Prostate gland (tissue), 2 donors: ENCODE measurements at regions not wholly inside any gene's neighbourhood (a gene's known extent, or its start where the extent isn't known, plus 50 kb on each side); places are given as distances from the start of the nearest gene placed in this dataset.
"Not testable (repeated sequence)": the region's sequence is repeated elsewhere in the genome, so short reads cannot be mapped to it uniquely, and the experiment has no call there.

Source experiments
- DNase-seq: peaks from one replicate; pipeline ENCODE4 v3.0.0-alpha.2; 2019; ENCODE audit warnings: low spot score
- H3K27ac ChIP-seq, 2 donors: fragments of 200-600 bp; sonication (generic); 2 replicates each; pipeline ENCODE4 v1.5.1; 2017 to 2019
- H3K27me3 ChIP-seq: fragments of 200-600 bp; sonication (generic); replicated peaks from 2 replicates; pipeline ENCODE4 v1.5.1; 2019; ENCODE audit not compliant: insufficient read depth
- H3K36me3 ChIP-seq, 2 donors: fragments of 200-600 bp; sonication (generic); 1 replicate in 1 of 2; 2 replicates in 1 of 2; pipeline versions ENCODE4 v1.5.1 to v1.8.1; 2017 to 2019
- H3K4me1 ChIP-seq: fragments of 200-600 bp; sonication (generic); replicated peaks from 2 replicates; pipeline ENCODE4 v1.5.1; 2019
- H3K4me3 ChIP-seq, 2 donors: fragments of 200-600 bp; sonication (generic); 2 replicates each; pipeline ENCODE4 v1.5.1; 2017 to 2019
- H3K9me3 ChIP-seq: fragments of 200-600 bp; sonication (generic); 2 replicates; pipeline ENCODE4 v1.5.1; 2017
- WGBS: methylation state at CpG from one replicate; pipeline ENCODE4 v1.1.5; 2018; 5-methylcytosine and 5-hydroxymethylcytosine counted together
- intact Hi-C: fragments of 100-400 bp; cut with DNase I; formaldehyde crosslinking; loops from one replicate; pipeline ENCODE4 v1.14.2; 2022

DNA sequence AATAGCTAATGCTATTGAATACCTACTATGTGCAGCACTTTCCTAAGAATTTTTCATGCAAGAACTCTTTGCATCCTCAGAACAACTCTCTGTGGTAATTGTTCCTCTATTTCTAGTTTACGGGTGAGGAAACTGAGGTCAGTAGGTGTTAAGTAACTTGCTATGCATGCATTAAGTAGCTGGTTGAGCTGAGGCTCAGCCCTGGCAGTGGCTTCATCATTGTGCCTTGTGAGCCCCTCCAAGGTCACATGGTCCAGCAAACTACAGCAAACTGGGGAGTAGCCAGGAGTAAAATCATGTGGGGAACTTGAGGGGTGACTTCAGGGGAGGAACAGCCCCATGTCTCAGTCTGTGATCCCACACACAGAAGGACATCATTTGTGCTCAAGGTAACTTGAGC, 365.2 kb downstream of the BCL2L11 start:
- H3K4me1 ChIP-seq, intact Hi-C loops, H3K4me3 ChIP-seq, DNase-seq, H3K27ac ChIP-seq, H3K27me3 ChIP-seq, H3K36me3 ChIP-seq, H3K9me3 ChIP-seq: not testable (repeated sequence)
- 100% methylated on average over 1 of the region's 1 CpG for WGBS

DNA sequence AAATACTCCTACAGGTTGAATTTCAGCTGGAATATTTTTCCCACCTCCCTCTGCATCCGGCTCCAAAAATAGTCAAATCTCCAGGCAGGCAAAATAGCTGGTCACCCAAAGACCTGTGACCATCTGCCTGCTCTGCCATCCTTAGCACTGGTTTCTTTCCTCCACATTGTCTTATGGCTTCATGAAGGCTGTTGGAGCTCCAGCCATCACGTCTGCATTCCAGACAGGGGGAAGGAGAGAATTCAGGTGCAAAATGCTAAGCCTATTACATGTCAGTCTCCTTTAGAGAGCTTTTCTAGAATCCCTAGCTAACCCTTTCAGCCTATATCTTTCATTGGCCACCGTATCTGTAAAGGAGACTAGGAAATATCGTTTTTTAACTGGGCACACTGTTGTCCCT, 367.7 kb downstream of the BCL2L11 start:
- WGBS, result 99% methylated on average over 4 of the region's 4 CpGs
- H3K27me3 ChIP-seq, DNase-seq, intact Hi-C loops, H3K36me3 ChIP-seq, H3K4me3 ChIP-seq, H3K4me1 ChIP-seq, H3K9me3 ChIP-seq, H3K27ac ChIP-seq: not testable (repeated sequence)

DNA sequence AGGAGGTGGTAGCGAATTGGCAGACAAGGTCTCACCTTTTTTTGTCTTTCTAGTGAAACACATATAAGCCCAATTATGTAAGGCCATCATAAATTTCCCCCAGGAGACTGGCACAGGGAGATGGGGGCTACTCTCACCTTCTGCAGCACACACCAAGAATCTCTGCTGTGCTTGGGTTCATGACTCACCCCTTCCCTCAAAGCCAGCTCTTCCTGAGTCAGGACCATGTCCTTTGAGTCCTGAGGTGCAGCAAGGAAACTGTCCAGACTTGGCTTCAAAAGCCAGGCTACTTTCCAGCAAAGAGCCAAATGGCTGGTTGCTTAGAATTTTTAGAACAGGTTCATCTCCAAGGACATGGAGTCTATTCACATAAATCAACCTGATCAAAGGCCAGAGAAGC, 368.7 kb downstream of the BCL2L11 start:
- DNase-seq, H3K4me3 ChIP-seq, intact Hi-C loops, H3K9me3 ChIP-seq, H3K4me1 ChIP-seq, H3K36me3 ChIP-seq, H3K27me3 ChIP-seq, H3K27ac ChIP-seq: not testable (repeated sequence)
- WGBS, result no CpG with 5 or more reads among the region's 1 CpG

DNA sequence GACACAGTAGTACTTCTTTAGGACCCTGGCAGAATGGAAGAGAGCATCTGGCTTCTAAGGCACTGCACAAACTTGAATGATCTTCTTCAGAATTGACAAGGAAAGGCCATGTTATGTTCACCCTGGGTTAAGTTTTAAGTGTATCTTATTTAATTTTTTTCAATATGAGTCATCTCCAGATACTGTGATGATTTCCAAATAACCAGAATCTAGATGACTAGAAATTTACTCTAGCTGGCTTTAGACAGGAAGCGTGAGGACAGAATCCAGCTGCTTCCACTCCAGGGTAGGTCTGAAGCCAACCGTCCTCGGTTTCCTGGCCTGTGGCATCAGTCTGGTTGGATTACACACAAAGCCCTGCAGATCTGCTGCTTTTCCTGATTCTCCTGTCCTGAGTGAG, 370.5 kb downstream of the BCL2L11 start:
- H3K27me3 ChIP-seq, H3K36me3 ChIP-seq, H3K27ac ChIP-seq, H3K9me3 ChIP-seq, intact Hi-C loops, H3K4me1 ChIP-seq, DNase-seq, H3K4me3 ChIP-seq: not testable (repeated sequence)
- no CpG with 5 or more reads among the region's 3 CpGs for WGBS

DNA sequence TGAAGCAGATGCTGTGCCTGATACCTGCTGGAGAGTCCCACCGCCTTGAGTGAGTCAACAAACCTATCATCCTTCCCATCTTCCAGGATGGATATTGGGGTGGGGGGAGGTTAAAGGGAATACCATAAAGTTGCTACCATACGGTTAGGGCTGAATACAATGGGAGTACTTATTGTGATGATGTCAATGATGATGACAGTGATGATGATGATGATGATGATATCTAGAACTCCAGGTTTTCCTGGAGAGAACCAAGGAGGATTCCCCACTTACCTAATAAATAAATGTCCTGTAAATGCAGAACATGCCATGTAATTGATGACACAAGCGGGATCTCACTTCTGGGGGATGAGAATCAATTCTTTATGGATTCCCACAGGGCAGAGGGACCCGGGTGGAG, 370.9 kb downstream of the BCL2L11 start:
- H3K9me3 ChIP-seq, H3K4me1 ChIP-seq, H3K27ac ChIP-seq, H3K27me3 ChIP-seq, intact Hi-C loops, DNase-seq, H3K36me3 ChIP-seq, H3K4me3 ChIP-seq: not testable (repeated sequence)
- 91% methylated on average over 4 of the region's 4 CpGs for WGBS

DNA sequence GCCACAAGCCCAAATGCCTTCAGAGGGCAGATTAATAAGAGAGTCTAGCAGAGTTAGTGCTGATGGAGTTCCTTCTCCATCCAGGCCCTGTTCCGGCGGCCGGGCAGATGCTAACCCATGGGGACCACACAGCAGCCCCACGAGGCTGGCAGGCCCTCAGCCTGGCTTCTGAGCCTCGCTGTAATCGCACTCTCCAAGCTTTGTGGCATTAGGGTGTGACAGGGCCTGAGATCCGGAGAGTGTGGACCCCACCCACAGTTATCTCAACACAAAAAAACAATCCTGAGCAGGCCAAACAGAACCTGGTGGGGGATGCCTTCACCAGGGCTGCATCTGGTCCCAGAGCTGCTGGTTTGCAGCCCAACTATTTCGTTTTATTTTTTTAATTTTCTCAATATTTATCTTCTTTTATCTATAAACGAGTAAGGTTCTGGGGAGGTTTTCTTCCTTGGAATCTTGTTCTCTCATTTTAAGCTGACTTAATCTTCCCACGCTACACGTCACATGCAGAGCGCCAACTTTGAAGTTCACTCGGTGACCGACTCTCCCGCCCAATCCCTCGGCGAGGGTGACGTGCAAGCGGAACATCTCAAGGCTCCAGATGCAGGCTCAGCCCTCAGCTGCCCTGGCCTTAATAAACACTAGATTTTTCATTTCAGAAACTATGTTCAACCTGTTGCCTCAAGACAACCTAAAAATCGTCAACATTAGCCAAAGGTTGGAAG, 372.4 kb downstream of the BCL2L11 start:
- H3K36me3 ChIP-seq, intact Hi-C loops, H3K27me3 ChIP-seq, H3K27ac ChIP-seq, DNase-seq, H3K4me1 ChIP-seq, H3K4me3 ChIP-seq, H3K9me3 ChIP-seq: not testable (repeated sequence)
- no CpG with 5 or more reads among the region's 20 CpGs for WGBS

DNA sequence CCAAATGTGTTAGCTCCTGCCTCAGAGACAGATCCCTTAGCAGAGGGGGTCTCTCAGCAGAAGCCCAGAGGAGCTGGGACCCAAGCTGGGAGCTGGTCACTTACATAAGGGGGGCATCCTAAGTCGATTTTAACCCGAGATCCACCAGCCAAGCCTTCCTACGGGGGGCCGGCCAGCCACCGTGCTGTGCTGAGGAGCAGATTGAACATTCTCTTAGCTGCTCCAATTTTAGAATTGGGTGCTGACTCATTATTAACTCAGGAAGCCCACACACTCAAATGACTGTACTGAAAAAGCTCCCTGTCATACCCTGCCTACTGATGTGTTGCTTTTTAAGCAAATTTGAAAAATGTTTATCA, 373.0 kb downstream of the BCL2L11 start:
- H3K27me3 ChIP-seq, H3K4me1 ChIP-seq, H3K27ac ChIP-seq, H3K36me3 ChIP-seq, H3K4me3 ChIP-seq, H3K9me3 ChIP-seq, intact Hi-C loops, DNase-seq: not testable (repeated sequence)
- 33% methylated on average over 5 of the region's 5 CpGs for WGBS

DNA sequence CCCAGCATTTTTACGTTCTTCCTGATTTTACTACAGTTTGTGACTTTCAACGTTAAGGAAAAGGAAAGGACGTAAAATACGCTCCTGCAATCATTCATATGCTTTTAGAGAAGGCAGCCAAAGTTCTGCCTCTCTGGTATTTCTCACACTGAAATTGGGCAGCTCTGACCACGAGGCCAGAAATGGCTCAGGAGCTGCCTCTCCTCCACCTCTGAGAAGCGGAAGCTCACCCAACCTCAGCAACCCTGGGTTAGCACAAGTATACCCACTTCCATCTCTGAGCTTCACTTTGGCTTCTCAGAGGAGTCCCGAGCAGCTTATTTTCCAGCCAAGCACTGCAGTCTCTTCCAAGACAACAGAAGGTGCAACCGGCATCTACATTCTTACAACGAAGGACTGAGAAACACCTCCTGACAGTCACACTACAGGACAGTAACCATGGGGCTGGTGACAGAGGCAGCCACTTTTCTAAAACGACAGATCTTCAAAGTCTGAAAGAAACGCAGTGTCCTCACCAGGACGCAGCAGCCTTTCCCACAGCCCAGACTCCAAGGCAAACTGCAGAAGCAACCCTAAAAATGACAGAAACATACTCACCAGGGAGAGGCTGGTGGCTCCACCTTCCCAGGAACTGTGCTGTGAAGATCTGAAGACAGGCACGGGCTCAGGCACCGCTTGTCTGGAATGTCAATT, 373.7 kb downstream of the BCL2L11 start:
- 6% methylated on average over 10 of the region's 14 CpGs for WGBS
- H3K27me3 ChIP-seq, intact Hi-C loops, H3K36me3 ChIP-seq, H3K4me3 ChIP-seq, H3K9me3 ChIP-seq, H3K4me1 ChIP-seq, H3K27ac ChIP-seq, DNase-seq: not testable (repeated sequence)

DNA sequence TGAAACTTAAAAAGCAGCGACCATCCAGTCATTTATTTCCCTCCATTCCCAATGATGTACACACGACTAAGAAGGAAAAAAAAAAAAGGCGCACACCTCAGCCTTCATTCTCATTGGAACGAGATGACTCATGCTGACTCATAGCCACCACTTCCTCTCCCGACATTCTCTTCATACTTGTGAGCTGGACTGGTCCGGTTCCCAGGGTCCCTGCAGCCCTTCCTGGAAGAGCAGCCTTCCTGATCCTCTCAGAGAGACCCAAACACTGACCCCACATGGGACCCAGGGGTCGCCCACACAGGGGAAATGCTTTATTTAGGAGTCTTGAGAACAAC, 374.2 kb downstream of the BCL2L11 start:
- H3K36me3 ChIP-seq, H3K4me1 ChIP-seq, DNase-seq, H3K27ac ChIP-seq, H3K27me3 ChIP-seq, H3K9me3 ChIP-seq, H3K4me3 ChIP-seq, intact Hi-C loops: not testable (repeated sequence)
- 0% methylated on average over 3 of the region's 7 CpGs for WGBS

DNA sequence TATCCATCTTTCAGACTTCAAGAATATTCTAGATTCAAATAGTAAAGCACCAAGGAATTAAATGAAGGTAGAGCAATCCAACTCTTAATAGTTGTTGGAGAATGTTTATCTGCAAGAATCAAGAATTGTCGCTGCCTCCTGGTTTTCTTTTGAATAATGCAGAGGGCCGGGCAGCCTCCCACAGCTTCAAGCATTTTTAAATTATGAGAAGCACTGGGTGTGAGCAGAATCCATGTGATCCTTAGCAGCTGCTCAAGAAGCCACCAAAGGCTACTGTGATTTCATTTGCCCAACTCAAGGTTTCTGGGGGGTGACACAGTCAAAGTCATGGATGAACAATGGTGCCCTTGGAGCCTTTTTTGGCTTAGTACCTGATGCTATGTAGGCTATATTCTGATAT, 374.9 kb downstream of the BCL2L11 start:
- 72% methylated on average over 2 of the region's 2 CpGs for WGBS
- not testable (repeated sequence) for H3K27me3 ChIP-seq, H3K4me3 ChIP-seq

DNA sequence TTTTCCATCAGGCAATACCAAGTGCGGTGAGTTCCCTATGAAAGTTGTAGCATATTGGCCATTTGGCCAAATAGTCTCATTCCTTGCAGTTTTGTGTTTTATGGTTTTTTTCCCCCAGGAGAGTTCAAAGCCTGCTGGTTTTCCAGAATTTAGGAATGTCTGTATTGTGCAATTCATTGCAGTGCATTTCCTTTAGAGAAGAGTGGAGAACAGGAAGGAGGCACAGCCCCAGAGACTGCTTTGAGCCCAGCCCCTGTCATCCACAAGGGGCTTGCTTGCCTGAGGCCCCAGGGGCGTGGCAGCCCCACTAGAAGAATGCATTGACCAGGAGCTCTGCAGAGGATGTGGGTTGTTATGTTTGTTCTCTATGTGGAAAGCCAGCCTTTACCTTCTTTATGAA, 375.5 kb downstream of the BCL2L11 start:
- H3K27ac ChIP-seq, H3K4me1 ChIP-seq, H3K9me3 ChIP-seq, intact Hi-C loops, H3K4me3 ChIP-seq, DNase-seq, H3K27me3 ChIP-seq, H3K36me3 ChIP-seq: not testable (repeated sequence)
- WGBS, result 77% methylated on average over 2 of the region's 2 CpGs

More for the DNA sequence above, 374.9 kb downstream of the BCL2L11 start:
- H3K27ac ChIP-seq, H3K9me3 ChIP-seq, intact Hi-C loops, H3K36me3 ChIP-seq, H3K4me1 ChIP-seq, DNase-seq: not testable (repeated sequence)

DNA sequence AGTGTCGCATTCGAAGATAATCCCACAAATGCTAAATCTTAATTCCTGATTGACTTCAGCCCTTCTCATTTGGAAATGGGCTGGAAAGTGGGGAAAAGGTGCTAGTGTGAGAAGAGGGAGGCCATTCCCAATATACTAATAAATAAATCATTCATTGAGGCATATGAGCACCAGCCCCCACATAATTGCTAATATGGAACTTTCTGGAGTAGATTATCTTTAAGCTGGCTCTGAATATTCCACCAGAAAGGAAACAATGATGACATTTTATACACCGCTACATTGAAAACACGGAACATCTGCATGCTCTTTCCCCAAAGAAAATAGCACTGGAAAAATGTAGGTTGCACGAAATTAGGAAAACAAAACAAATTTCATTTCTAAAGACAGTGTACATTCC, 376.1 kb downstream of the BCL2L11 start:
- H3K4me3 ChIP-seq, H3K36me3 ChIP-seq, intact Hi-C loops, H3K27me3 ChIP-seq, DNase-seq, H3K27ac ChIP-seq, H3K4me1 ChIP-seq, H3K9me3 ChIP-seq: not testable (repeated sequence)
- WGBS, result 84% methylated on average over 5 of the region's 5 CpGs

DNA sequence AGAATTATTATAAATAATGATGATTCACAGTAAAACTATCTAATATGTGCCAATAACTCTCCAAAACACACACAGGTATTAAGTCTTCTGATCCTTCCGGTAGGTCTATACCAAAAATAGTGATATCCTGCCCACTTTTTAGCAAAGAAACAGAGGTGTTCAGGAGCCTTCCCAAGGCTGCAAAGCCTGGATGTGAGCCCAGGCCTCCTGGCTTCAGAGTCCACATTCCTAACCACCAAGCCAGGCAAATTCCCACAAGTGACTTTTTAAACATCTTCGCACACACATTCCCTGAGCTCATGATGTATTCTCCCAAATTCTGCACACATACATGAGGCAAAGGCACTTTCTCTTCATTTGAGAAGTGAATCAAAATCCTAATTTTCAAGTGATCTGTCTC, 376.6 kb downstream of the BCL2L11 start:
- H3K4me1 ChIP-seq, H3K27ac ChIP-seq, H3K4me3 ChIP-seq, H3K36me3 ChIP-seq, intact Hi-C loops, H3K27me3 ChIP-seq, DNase-seq, H3K9me3 ChIP-seq: not testable (repeated sequence)
- 76% methylated on average over 2 of the region's 2 CpGs for WGBS
